Stimulated activated CD8-positive, alpha-beta memory T cell treated with anti-CD3 and anti-CD28 coated beads, Interleukin-12 subunit alpha, Interleukin-12 subunit beta, amount 100 ng/mL, for 24 hours (primary cell): ENCODE measurements at regions not wholly inside any gene's neighbourhood (a gene's known extent, or its start where the extent isn't known, plus 50 kb on each side); places are given as distances from the start of the nearest gene placed in this dataset.

Source experiments
- DNase-seq: peaks from one replicate; pipeline ENCODE4 v3.0.0-alpha.2; 2020; ENCODE audit errors: extremely low read depth

DNA sequence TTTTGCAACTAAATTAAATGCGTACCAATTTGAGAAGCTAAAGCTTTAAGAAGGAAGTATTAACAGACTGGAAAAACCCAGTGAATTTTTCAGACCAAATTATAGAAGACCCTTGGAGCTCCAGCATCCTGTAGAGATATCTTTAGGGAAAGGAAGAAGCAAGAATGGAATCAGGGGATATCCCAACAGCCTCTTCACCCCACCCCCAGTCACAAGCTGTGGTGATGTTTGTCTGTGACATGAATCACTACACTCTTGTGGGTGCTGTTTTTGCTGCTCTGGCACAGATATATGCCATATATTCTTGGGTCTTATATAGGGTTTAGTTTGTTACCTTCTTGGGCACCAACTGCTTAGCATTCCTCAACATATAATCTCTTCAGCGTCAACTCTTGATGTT is 78.5 kb upstream of the BCL6 start:
- DNase-seq = no peak

DNA sequence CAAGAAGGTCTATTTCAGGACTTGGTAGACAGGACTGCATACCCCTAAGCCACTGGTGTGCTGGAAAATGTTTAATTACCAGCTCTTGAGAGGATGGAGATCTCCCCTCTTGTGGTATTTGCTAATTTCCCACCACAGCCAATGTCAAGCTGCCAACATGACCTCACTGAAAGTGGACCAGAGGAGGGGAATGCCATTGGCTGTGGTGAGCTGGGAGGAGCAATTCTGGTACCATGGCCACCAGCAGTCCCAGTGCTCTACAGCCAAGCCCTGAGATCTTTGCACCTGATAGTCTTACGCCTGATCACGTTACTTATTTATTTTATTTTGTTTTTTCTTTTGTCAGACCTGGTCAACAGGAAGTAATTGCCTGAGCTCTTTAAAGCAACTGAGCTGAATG is 82.5 kb upstream of the BCL6 start:
- DNase-seq = no peak

DNA sequence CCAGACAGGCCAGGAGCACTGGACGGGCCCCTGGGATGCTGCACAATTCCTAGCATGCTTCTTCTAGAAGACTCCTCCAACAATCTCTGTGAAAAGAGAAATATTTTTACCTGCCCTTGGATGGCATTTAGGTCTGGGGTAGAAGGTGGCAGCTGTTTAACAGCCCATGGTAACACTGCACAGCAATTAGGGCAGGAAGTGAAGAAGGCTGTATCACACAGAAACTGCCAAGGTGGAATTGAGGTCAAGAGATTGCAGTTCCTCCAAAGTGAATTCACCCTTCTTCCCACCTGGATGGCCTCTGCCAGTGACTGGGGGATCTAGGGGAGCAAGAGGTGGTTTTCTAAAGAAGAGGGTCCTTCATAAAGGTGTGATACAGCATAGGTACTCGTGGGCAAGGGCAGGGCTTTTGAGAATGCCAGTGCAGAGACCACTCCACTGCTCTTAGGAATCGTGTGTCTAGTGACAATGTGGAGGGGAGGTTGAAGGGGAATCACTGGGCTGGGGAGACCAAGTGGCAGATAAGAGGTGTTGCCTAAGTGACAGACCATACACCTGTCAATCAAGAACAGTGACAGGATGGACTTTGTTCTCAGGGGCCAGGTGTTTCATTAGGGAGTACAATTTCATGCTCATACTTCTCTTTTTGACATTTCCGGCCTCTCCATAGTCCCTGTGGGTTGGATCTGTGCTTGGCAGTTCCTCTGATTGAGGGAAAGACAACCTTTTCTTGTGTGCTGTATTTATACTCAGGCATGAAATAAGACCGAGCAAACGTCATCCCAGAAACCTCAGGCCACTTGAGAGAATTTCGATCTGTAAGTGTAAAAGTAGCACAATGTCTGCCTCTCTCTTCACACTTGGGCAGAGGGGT is 83.5 kb upstream of the BCL6 start:
- DNase-seq = no peak

DNA sequence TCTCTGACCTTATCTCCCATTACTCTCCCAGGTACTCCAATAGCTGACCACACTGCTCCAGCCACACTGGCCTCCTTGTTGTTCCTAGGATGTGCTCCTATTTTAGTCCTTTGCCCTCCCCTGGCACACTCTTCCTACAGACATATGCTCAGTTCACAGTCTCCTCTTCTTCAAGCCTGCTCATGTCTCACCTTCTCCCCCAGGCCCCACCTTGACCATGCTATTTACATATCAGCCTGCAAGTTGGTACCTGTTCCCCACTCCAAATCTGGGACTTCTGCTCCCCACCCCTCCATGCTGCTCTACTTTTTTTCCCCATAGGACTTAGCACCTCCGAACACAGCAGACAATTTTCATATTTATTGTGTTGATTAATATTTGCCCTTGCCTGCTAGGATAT is 84.9 kb upstream of the BCL6 start:
- no peak for DNase-seq

DNA sequence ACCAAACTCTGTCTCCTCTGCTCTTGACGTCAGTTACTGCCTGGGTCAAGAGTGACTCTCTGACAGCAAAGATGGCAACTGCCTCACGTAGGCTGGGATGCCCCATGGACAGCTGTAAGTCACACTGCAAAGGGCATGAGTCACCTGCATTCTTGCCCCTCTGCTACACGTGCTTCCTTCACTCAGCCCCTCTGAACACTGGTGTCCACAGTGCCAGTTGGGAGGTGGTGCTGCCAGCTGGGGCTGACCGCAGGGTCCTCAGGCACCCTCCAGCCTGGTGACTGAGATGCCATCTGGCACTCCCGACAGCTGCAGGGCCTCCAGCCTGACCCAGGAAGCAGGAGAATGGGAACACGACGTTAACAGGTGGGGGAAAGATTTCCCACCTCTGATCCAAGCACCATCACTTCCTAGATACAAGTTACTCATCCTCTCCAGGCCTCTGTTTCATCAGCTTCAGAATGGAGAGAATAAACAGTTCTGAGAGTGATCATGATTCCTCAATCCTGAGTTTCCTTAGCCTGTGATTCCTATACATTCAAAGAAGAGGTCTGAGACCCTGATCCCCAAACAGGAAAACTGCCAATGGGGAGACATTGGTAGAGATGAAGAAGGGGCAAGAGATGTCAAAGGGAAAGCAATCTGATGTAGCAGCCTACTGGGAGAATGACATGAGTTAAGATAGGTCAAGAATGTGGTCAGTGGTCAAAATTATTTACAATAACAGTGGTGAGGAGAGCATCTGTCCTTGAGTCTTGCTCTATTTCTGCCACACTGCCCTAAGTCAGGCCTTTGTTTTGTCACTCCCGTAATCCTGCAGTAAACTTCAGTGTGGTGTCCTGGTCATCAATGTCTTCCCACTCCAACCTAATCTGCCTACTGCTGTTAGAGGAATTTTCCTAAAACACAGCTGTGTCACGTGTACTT is 86.1 kb upstream of the BCL6 start:
- no peak for DNase-seq

DNA sequence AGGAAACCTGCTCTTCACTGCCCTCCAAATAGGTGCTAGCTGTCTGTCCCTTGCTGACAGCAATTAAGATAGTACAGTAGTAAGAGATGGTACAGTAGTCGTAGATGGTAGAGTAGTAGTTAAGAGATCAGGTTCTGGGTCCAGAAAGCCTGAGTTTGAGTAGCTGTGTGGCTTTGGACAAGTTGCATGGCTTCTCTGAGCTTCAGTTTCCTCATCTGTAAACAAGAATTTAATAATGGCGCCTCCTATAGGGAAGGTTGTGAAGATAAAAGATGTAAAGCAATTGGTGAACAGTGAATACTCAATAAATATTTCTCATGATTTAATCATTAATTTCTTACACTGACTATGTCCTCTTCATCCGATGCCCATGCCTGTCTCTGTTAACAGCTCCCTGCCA is 86.9 kb upstream of the BCL6 start:
- DNase-seq = no peak

DNA sequence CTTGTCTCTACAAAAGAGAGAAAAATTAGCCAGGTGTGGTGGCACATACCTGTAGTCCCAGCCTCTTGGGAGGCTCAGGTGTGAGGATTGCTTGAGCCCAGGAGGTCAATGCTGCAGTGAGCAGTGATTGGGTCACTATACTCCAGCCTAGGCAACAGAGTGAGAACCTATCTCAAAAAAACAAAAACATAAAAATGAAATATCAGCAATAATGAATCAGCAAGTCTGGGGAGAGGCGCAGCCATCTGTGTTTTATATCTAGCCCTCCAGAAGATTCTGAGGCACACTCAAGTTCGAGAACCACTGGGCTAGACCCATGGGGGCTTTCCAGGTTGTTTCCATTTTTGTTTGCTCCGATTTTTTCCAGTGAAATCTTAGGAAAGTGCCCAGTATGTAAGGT is 88.1 kb upstream of the BCL6 start:
- DNase-seq = no peak

DNA sequence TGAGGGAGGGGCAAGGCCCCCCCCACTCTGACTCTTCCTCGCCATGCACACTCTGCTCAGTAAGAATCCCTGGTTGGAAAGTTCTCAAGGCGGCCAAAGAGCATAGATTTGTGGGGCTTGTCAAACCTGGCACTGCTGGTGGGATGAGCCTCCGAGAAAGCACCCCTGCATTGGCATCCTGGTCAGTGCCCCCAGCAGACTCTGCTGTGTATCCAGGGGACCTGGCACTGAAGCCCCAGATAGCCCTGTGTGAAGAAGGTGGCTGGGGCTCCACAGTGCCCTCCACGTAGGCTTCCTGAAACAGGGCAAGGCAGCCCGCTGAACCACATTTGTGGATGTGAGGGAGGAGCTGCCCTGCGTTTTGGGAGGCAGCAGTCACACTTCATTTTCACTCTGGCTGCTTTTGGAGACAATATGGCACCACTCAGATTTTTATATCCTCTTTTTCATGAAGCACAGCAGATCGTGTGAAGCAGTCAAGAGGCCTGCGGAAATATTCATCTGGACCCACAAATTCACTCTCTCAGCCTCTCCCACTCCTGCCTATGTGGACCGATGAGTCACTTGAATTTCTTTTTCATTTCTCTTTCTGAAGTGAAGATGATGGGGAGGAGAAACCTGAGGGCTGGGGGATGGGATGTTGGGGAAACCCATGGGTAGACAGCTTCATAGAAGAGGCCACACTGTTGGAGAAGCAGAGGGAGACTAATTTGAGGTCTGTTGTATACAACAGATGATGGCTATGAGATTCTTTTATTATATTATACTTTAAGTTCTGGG is 88.7 kb upstream of the BCL6 start:
- peak; percentile 31 for DNase-seq

DNA sequence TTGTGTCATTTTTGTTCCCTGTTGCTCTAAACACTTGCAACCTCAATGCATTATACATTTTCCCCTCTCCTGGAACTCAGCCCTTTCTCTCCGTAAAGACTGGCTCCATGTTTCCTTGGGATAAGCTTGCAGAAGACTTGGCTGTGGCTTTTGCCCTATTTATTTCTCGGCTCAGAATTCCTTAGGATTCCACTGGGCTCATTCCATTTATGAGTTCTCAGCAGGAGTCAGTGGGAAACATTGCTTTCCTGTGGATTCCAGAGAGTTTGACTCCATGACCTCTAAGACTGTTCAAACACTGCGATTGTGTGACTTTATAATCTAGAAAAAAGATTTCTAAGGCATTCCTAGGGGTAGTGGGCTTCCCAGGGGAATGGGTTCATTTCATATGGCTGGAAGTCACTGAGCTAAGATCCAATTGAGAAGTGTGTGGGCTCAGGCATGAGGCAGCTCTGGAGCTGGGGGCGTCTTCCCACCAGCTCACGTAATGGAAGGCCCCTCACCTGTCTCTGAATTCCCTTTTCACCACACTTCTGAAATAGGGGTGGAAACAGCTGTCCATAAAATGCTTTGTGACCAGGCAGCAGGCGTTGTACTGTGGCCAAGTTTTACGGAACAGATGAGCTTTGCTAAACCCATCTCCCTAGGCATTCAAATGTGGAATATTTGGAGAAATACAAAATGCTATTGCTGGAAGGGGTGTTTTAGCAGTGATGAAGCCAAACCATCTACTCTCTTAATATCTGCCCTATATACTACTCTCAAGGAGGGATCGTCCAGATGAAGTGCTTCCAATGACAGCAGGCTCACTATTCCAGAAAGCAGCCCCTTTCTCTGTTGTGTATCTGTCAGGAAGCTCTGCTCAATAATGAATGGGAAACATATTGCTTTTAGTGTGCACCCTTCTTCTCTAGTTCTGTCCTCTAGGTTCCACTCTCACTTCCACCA is 91.8 kb upstream of the BCL6 start:
- no peak for DNase-seq

DNA sequence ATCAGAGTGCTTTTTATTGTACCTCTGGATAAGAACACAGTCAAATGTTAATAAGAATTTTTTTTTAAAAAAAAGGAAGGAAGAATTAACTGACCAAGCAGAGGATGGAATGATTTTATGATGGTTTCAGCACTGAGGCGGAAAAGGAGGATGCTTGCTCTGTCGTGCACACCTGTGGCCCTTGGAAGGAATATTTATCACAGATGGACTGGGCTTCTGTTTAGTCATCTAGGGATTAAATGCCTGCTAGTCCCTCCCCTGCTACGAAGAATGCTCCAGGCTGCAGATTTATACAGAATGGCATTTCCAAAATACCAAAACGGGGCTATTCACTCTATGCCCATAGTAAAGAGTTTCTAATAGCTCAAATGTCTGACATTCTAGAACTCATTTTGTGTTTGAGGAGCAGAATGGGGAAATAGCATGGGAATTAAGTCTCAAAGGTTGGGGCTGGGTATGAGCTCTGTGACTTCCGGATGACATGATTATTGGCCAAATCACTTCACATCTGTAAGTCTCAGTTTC is 92.8 kb upstream of the BCL6 start:
- DNase-seq = no peak

DNA sequence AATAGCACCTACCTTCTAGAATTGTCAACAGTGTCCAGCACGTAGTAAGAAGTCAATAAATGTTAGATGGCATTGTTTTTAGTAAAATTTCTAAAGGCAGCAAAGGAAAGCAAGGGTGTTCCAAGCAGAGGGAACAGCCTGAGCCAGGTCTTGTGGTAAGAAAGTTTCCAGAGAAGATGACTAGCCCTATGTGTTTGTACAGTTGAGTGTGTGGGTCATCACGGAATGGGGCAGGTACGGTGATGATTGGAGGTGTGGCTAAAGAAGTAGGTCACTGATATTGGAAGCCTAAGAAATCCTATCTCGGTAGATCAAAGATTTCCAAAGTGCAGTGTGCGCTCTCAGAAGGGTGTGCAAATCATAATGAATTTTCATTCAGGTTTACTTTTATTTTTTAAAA is 94.2 kb upstream of the BCL6 start:
- DNase-seq = no peak

DNA sequence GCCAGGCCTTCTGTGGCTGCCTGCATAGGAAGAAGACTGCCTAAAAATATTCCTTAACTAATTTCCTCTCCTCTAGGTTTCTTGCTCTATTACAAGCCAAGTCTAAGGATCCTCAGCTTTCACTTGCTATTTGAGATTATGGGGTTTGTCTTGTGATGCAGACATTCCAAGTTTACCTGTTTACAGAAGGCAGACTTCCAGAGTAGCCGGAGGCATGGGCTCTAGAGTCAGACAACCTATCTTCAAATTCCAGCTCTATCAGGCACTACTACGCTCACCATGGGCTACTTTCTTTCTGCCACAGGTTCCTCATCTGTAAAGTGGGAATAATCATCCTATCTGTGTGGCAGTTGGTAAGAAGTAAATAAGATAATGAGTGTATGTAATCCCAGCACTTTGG is 95.6 kb upstream of the BCL6 start:
- DNase-seq = no peak

DNA sequence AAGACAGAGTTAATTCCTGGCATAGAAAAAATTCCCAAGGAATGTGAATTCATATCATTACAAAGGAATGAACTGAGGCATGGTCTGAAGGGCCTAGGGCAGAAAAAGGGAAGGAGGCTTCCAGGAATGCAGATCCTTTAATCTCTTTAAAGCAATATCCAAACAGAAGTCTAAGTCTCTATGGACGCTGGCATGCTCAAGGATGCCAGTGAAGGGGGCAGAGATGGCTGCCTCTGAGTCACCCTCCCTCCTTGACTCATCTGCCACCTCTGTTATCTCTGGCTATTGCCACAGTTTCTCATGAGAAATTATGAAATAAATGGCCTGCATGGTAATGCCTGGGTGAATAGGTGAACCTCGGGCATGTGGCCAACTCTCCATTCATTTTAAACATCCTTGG is 96.3 kb upstream of the BCL6 start:
- DNase-seq = no peak

DNA sequence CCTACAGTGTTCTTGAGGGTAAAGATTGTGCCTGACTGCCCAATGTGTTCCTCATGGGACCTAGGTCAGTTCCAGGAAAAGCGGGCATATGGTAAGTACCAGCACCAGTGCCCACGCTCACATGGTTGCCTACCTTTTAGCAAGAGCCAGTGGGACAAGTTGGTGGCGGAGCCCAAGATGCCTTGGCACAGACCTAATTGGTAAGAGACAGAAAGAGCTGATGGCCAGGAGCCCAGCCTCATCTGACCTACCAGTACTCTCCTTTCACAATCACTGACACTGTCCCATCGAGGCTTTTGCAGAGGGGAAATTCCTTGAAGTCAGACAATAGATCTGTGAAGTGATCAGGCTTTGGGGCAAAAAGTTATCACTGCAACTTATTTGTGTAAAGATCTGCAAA is 98.4 kb upstream of the BCL6 start:
- DNase-seq = no peak

DNA sequence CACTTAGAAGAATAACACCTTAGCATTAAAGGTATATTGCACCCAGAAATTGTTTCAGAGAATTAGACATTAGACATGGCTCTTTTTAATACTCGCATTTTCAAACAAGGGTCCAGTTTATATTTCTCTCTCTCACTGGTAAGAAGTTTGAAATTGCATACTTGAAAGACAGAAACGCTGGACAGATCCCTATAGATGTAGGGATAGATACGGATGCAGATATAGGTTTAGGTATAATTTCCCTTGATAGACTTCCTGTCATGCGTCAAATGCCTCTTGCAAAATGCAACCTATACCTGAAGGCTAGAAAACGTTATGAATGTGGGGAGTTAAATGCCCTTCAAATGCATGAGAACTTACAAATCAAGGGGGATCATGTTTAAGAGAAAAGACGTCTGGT is 99.4 kb upstream of the BCL6 start:
- DNase-seq = no peak

DNA sequence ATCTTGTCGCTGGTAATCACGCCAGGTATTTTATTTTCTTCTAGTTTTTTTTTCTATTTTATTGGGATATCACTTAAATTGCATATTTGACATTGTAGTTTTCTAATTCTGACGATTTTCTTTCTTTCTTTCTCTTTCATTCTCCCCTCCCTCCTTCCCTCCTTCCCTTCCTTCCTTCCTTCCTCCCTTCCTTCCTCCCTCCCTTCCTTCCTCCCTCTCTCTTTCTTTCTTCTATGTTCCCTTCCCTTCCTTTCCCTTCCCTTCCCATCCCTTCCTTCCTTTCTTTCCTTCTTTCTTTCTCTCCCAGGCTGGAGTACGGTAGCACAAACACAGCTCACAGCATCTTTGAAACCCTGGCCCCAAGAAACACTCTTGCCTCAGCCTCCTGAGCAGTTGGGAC is 100.6 kb upstream of the BCL6 start:
- no peak for DNase-seq

DNA sequence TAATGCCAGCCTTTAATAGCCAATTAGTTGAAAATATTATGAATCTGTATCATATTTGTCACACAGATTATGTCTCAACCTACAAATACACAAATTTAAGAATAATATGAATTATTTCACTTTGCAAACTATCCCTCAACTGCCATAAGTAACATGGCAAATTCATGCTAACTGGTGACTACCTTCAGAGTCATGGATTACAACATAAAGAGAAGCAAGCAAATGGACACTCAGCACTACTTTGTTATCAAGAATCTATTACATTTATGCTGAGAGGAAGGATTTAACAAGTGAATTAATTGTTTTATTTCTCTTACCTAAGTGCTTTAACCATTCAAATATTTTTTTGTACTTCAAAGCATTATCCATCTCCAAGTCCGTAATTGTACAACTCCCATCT is 103.1 kb upstream of the BCL6 start:
- no peak for DNase-seq

DNA sequence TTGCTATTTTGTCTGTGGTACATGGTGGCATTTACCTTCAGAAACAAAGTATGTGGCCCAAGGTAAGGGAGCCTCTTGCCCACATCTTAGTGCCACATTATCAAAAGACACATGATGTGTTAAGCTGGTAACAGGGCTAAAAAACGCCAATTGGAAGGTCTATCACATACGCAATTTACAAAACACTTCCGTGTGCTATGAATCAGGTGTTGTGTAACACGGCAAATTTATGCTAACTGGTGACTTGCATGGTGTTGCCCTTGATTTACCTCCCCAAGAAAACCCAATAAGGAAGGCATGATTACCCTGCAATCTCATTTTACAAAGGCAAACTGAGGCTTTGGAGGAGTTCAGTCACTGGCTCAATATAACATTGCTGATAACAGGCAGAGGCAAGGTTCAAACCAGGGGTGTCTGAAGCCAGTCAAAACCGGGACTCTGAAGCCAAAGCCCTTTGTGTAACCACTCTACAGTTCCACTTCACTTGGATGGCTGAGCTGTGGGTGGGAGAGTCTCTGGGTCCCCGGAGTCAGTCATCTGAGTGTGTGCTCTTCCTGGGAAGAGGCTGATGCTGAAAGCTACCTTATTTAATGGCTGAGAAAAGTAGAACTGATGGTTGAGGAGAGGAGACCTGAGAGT is 103.9 kb upstream of the BCL6 start:
- no peak for DNase-seq

DNA sequence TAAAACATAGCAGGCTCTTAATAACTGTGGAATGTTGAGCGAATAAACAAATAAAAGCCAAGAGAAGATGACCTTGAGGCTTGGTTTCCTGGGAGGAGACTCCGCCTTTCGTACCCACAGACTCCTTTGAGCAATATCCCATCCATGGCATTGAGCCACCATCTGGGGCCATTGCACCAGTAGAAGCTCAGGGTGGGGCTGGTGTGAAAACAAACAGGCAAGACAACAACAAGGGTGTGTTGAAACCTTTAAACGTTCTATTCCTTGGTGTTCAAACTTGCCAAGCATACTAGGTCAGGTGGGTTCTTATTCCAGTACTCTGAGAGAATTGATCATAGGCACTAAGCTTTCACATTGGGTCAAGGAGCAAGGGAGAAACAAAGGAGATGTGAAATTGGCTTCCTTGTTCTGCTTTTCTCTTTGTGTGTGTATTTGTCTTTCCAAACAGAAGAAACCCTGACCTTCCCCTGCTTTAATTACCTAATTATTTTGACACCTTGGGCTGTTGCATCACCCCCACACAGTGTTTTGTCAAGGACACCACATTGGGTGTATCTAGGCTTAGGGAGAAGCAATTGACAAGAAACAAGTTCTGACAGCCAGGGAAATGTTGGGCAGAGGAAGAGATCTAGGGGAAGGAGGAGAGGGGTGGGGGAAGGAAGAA is 105.1 kb upstream of the BCL6 start:
- no peak for DNase-seq
